GM10248 (cell line): ENCODE measurements at regions not wholly inside any gene's neighbourhood (a gene's known extent, or its start where the extent isn't known, plus 50 kb on each side); places are given as distances from the start of the nearest gene placed in this dataset.

Source experiments
- CTCF ChIA-PET: fragments of 300-600 bp; sonication (Branson Sonifier 250); formaldehyde crosslinking; extraction: SDS; loops from one replicate; lab custom pipeline; 2021; ENCODE audit warnings: antibody characterized with exemption; lab: Yijun Ruan, JAX
- POLR2A ChIA-PET: fragments of 350-650 bp; sonication (Branson Sonifier 250); formaldehyde crosslinking; extraction: SDS; loops from one replicate; lab custom pipeline; 2020; ENCODE audit warnings: antibody characterized with exemption; lab: Yijun Ruan, JAX
- DNase-seq: peaks from one replicate; pipeline ENCODE4 v3.0.0; 2012; ENCODE audit errors: extremely low spot score
- TF ChIP-seq, protein P1 (sequence below): IDR thresholded peaks from 2 replicates; pipeline ENCODE4 v1.5.1; 2012; ENCODE audit warnings: mild to moderate bottlenecking, low read depth; ENCODE audit errors: extremely low read depth, missing control alignments, control extremely low read depth

DNA sequence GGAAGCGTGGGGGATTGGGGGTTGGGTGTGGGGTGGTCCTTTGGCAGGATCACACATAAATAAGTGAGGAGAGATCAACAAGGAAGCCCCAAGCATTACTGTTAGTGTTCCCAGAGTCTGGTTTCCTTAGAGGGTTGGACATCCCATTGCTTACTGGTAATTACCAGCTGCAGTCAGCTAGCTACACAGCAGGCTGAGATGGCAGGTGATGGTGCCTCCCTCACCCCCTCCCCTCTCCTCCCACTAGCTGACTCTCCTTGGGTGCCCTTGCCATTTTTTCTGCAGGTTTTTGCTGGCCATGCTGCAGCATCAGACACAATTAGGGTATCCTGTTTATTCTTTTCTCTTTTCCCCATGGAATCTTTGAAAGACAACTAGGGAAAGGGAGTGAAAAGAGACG lies 107.5 kb upstream of the TLR4 start:
- CTCF ChIA-PET, result no interaction called here
- no peak for DNase-seq
- TF ChIP-seq, protein P1, sequence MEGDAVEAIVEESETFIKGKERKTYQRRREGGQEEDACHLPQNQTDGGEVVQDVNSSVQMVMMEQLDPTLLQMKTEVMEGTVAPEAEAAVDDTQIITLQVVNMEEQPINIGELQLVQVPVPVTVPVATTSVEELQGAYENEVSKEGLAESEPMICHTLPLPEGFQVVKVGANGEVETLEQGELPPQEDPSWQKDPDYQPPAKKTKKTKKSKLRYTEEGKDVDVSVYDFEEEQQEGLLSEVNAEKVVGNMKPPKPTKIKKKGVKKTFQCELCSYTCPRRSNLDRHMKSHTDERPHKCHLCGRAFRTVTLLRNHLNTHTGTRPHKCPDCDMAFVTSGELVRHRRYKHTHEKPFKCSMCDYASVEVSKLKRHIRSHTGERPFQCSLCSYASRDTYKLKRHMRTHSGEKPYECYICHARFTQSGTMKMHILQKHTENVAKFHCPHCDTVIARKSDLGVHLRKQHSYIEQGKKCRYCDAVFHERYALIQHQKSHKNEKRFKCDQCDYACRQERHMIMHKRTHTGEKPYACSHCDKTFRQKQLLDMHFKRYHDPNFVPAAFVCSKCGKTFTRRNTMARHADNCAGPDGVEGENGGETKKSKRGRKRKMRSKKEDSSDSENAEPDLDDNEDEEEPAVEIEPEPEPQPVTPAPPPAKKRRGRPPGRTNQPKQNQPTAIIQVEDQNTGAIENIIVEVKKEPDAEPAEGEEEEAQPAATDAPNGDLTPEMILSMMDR, result no peak
- POLR2A ChIA-PET, result no interaction called here

GRCh38 chr9:117595650-117596049 lies 108.6 kb upstream of the TLR4 start:
- CTCF ChIA-PET, result no interaction called here
- POLR2A ChIA-PET, result no interaction called here
- no peak for DNase-seq
- TF ChIP-seq, protein P1, result no peak

GRCh38 chr9:117587263-117587662 lies 116.9 kb upstream of the TLR4 start:
- TF ChIP-seq, protein P1, result no peak
- POLR2A ChIA-PET, result no interaction called here
- no peak for DNase-seq
- CTCF ChIA-PET, result no interaction called here

DNA sequence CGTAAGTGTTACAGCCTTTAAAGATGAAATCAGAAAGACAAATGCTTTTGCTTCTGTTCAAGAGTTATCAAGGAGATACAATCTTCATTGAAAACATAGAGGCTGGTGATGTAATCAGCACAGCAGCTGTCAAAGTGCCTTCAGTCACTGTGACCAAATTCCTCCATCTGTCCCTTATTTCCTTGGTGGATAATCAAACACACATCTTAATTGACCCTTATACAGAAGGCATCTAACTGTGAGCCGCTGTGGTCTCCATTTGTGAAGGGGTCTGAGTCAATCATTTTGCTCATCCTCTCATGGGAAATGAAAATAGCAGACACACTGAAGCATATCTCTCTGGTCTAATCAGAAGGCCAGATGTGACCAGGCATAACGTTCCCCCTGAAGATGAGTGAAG lies 130.1 kb upstream of the TLR4 start:
- TF ChIP-seq, protein P1, result no peak
- no peak for DNase-seq
- POLR2A ChIA-PET, result no interaction called here
- CTCF ChIA-PET, result no interaction called here

DNA sequence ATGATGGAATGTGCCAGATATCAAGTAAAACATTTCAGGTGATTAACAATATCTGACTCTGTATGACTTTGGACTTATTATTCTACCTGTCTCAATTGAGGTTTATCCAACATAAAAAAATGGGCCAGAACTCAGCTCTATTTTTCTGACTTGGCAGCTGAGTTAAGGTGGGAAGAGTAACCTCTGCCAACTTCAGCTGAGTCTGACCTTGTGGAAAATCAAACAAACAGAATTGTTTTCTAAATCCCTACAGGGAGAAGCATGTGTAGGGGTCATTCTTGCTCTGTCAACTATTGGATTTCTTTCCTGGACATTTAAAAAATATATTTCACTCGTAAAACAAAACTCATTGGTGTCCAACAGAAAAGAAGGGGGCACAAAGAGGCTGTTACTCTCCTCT lies 139.4 kb upstream of the TLR4 start:
- POLR2A ChIA-PET, result no interaction called here
- CTCF ChIA-PET, result interaction anchor here (1.0 to 2.8 kb wide), 3 partner anchors 11 to 19 kb away, joined by 3 to 7 read pairs (median 5); no protein-coding TSS in a partner anchor
- TF ChIP-seq, protein P1, result no peak
- no peak for DNase-seq

GRCh38 chr9:117561761-117562160 lies 142.4 kb upstream of the TLR4 start:
- TF ChIP-seq, protein P1, result no peak
- DNase-seq, result no peak
- POLR2A ChIA-PET, result no interaction called here
- CTCF ChIA-PET, result interaction anchor here (1.2 kb wide), 1 partner anchor 74 kb away, joined by 4 read pairs; no protein-coding TSS in a partner anchor
